Neural cell (in vitro differentiated cells): ENCODE measurements at regions not wholly inside any gene's neighbourhood (a gene's known extent, or its start where the extent isn't known, plus 50 kb on each side); places are given as distances from the start of the nearest gene placed in this dataset.

Experiments used
- H2AFZ ChIP-seq: fragments of 200-600, 300-800 bp; sonication (generic), shearing (Covaris generic); 2 replicates; pipeline ENCODE4 v1.6.0; 2014; ENCODE audit warnings: low read depth, mild to moderate bottlenecking, antibody characterized with exemption, low read length, moderate library complexity
- H3F3A ChIP-seq: fragments of 200-600 bp; shearing (Covaris generic); 2 replicates; pipeline ENCODE4 v1.6.1; 2016; ENCODE audit warnings: mild to moderate bottlenecking, moderate library complexity, mixed read lengths, antibody characterized with exemption, low read length; ENCODE audit not compliant: insufficient read depth, poor library complexity, severe bottlenecking
- H3K27ac ChIP-seq: fragments of 200-600, 300-800 bp; sonication (generic), shearing (Covaris generic); 2 replicates; pipeline ENCODE4 v1.5.1; 2014; ENCODE audit warnings: mild to moderate bottlenecking, low read length, moderate library complexity
- H3K27me3 ChIP-seq: fragments of 300-800, 200-600 bp; sonication (generic), shearing (Covaris generic); 2 replicates; pipeline ENCODE4 v1.6.0; 2014; ENCODE audit warnings: mild to moderate bottlenecking, low read depth, low read length, moderate library complexity; ENCODE audit not compliant: insufficient read depth
- H3K36me3 ChIP-seq: fragments of 300-800, 200-600 bp; sonication (generic), shearing (Covaris generic); 2 replicates; pipeline ENCODE4 v1.5.1; 2014; ENCODE audit warnings: mild to moderate bottlenecking, antibody characterized with exemption, low read length, moderate library complexity; ENCODE audit not compliant: insufficient read depth
- H3K4me2 ChIP-seq: fragments of 300-800, 200-600 bp; sonication (generic), shearing (Covaris generic); 2 replicates; pipeline ENCODE4 v1.6.0; 2014; ENCODE audit warnings: mild to moderate bottlenecking, low read length
- H3K4me3 ChIP-seq: fragments of 300-800, 200-600 bp; sonication (generic), shearing (Covaris generic); 2 replicates; pipeline ENCODE4 v1.5.1; 2014; ENCODE audit warnings: mild to moderate bottlenecking, low read length, moderate library complexity
- H3K79me2 ChIP-seq: fragments of 200-600 bp; shearing (Covaris generic); replicated peaks from 2 replicates; pipeline ENCODE4 v1.6.0; 2014; ENCODE audit warnings: mild to moderate bottlenecking, low read length, moderate library complexity; ENCODE audit not compliant: insufficient read depth
- H3K9ac ChIP-seq: fragments of 300-800, 200-600 bp; sonication (generic), shearing (Covaris generic); 2 replicates; pipeline ENCODE4 v1.6.1; 2016; ENCODE audit warnings: mild to moderate bottlenecking, low read length, mixed read lengths
- H3K9me2 ChIP-seq: fragments of 200-600 bp; shearing (Covaris generic); 2 replicates; pipeline ENCODE4 v1.6.1; 2016; ENCODE audit warnings: mild to moderate bottlenecking, low read length, mixed read lengths; ENCODE audit not compliant: insufficient read depth
- H3K9me3 ChIP-seq: fragments of 200-600, 300-800 bp; sonication (generic), shearing (Covaris generic); 2 replicates; pipeline ENCODE4 v1.6.1; 2016; ENCODE audit warnings: mild to moderate bottlenecking, mixed run types, low read length, moderate library complexity, mixed read lengths
- H4K20me1 ChIP-seq: fragments of 200-600 bp; shearing (Covaris generic); 2 replicates; pipeline ENCODE4 v1.6.1; 2016; ENCODE audit warnings: mild to moderate bottlenecking, mixed run types; ENCODE audit not compliant: insufficient read depth
- CTCF ChIP-seq: fragments of 450-650 bp; IDR thresholded peaks from 2 replicates; pipeline ENCODE4 v1.5.1; 2014; ENCODE audit warnings: antibody characterized with exemption, mild to moderate bottlenecking, moderate library complexity; ENCODE audit not compliant: poor library complexity, severe bottlenecking
- EP300 ChIP-seq: fragments of 450-650 bp; conservative IDR thresholded peaks from 2 replicates; pipeline ENCODE4 v1.6.1; 2014; ENCODE audit warnings: antibody characterized with exemption, mild to moderate bottlenecking, moderate library complexity; ENCODE audit not compliant: poor library complexity, severe bottlenecking
- EZH2 ChIP-seq: fragments of 200-600, 300-800 bp; shearing (Covaris generic), sonication (generic); IDR thresholded peaks from 2 replicates; pipeline ENCODE4 v1.6.1; 2014; ENCODE audit warnings: antibody characterized with exemption, low read length, borderline replicate concordance, mild to moderate bottlenecking; ENCODE audit not compliant: insufficient read depth, poor library complexity, severe bottlenecking
- MXI1 ChIP-seq: fragments of 450-650 bp; conservative IDR thresholded peaks from 2 replicates; pipeline ENCODE4 v1.6.1; 2014; ENCODE audit warnings: antibody characterized with exemption, mild to moderate bottlenecking; ENCODE audit not compliant: poor library complexity, severe bottlenecking
- POLR2AphosphoS5 ChIP-seq: IDR thresholded peaks from 2 replicates; pipeline ENCODE4 v1.6.1; 2012
- RAD21 ChIP-seq: fragments of 450-650 bp; conservative IDR thresholded peaks from 2 replicates; pipeline ENCODE4 v1.6.1; 2014; ENCODE audit warnings: antibody characterized with exemption, mild to moderate bottlenecking, moderate library complexity
- REST ChIP-seq: IDR thresholded peaks from 2 replicates; pipeline ENCODE4 v1.6.1; 2012; ENCODE audit warnings: borderline replicate concordance
- SMC3 ChIP-seq: fragments of 450-650 bp; conservative IDR thresholded peaks from 2 replicates; pipeline ENCODE4 v1.6.1; 2014; ENCODE audit warnings: antibody characterized with exemption, mild to moderate bottlenecking, moderate library complexity; ENCODE audit not compliant: poor library complexity
- TAF1 ChIP-seq: IDR thresholded peaks from 2 replicates; pipeline ENCODE4 v1.6.1; 2012; ENCODE audit warnings: low read depth

- Histone ChIP-seq H3K9me2 (no peaks in the 10 kb centered on the region), H3F3A (no peaks in the 10 kb centered on the region), H3K27me3 (no peaks in the 10 kb centered on the region), H3K4me3 (no peak overlapping the region), H3K9me3 (no peaks in the 10 kb centered on the region), H3K9ac (no peak overlapping the region), H4K20me1 (no peaks in the 10 kb centered on the region), H2AFZ (no peak overlapping the region), H3K4me2 (no peak overlapping the region), H3K27ac (no peak overlapping the region), H3K36me3 (no peaks in the 10 kb centered on the region), H3K79me2 (no peaks in the 10 kb centered on the region)
- TF ChIP-seq TAF1 (no peak), EZH2 (no peak), CTCF (no peak), SMC3 (no peak), MXI1 (no peak), POLR2AphosphoS5 (no peak), EP300 (no peak), REST (no peak), RAD21 (no peak)
Observed at GRCh38 chr18:27750923-27751322, 426.0 kb downstream of the CDH2 start.

GRCh38 chr18:27750014-27750413 lies 426.9 kb downstream of the CDH2 start:
- Histone ChIP-seq H3K27me3 (no peaks in the 10 kb centered on the region), H3K4me2 (no peak overlapping the region), H3K4me3 (no peak overlapping the region), H3K36me3 (no peaks in the 10 kb centered on the region), H4K20me1 (no peaks in the 10 kb centered on the region), H3F3A (no peaks in the 10 kb centered on the region), H2AFZ (no peak overlapping the region), H3K9me3 (no peaks in the 10 kb centered on the region), H3K27ac (peak overlapping the region; percentile 24), H3K79me2 (no peaks in the 10 kb centered on the region), H3K9me2 (no peaks in the 10 kb centered on the region), H3K9ac (no peak overlapping the region)
- no peak for TF ChIP-seq EZH2
- TF ChIP-seq CTCF = peak; percentile 76
- TF ChIP-seq RAD21 = peak; percentile 75
- TF ChIP-seq SMC3 = peak; percentile 76
- no peak for TF ChIP-seq POLR2AphosphoS5
